Body of pancreas (tissue), 4 donors: ENCODE measurements at regions not wholly inside any gene's neighbourhood (a gene's known extent, or its start where the extent isn't known, plus 50 kb on each side); places are given as distances from the start of the nearest gene placed in this dataset.

Experiments
- ATAC-seq: fragments of 150-250 bp; one replicate; pipeline ENCODE4 v1.9.1; 2016
- DNase-seq, 4 donors: peaks; one replicate each; pipeline ENCODE4 v3.0.0-alpha.2; 2019
- H3K27ac ChIP-seq, 4 donors: fragments of 200-600 bp; sonication (generic); 1 replicate in 3 of 4; 2 replicates in 1 of 4; pipeline versions ENCODE4 v1.5.1 to v1.6.1; 2016 to 2019; ENCODE audit warnings: mild to moderate bottlenecking in 1 of 4, mixed read lengths in 1 of 4, moderate library complexity in 1 of 4
- H3K27me3 ChIP-seq, 2 donors: fragments of 200-600 bp; sonication (generic); one replicate each; pipeline ENCODE4 v1.6.0; 2016; ENCODE audit warnings: mild to moderate bottlenecking in 1 of 2
- H3K36me3 ChIP-seq, 2 donors: fragments of 200-600 bp; sonication (generic); replicated peaks in 1 of 2; 2 replicates each; pipeline ENCODE4 v1.5.1; 2016; ENCODE audit warnings: low read depth in 2 of 2; ENCODE audit not compliant: insufficient read depth in 1 of 2
- H3K4me1 ChIP-seq: fragments of 200-600 bp; sonication (generic); one replicate; pipeline ENCODE4 v1.6.0; 2016
- H3K4me3 ChIP-seq, 2 donors: fragments of 200-600 bp; sonication (generic); 1 replicate in 1 of 2; 2 replicates in 1 of 2; pipeline ENCODE4 v1.5.1; 2016 to 2019
- H3K9me3 ChIP-seq, 3 donors: fragments of 200-600 bp; sonication (generic); 1 replicate in 2 of 3; 2 replicates in 1 of 3; pipeline ENCODE4 v1.5.1; 2016
- POLR2A ChIP-seq, 3 donors: fragments of 450-650 bp; IDR thresholded peaks; one replicate each; pipeline ENCODE4 v1.6.1; 2016; ENCODE audit warnings: antibody characterized with exemption in 3 of 3, mild to moderate bottlenecking in 2 of 3
- WGBS, 2 donors: methylation state at CpG; one replicate each; pipeline ENCODE4 v1.1.5; 2017; 5-methylcytosine and 5-hydroxymethylcytosine counted together
- intact Hi-C: fragments of 100-400 bp; cut with DNase I; formaldehyde crosslinking; loops from one replicate; pipeline ENCODE4 v1.15.1; 2023
- TF ChIP-seq, protein P1 (sequence below), 7 experiments: fragments of 450-650 bp in 4 of 7; fragments of 200-600 bp in 3 of 7; sonication (generic) in 3 of 7; IDR thresholded peaks; one replicate each; pipeline ENCODE4 v1.5.1; 2016 to 2019; ENCODE audit warnings: antibody characterized with exemption in 7 of 7

GRCh38 chr2:9076210-9076609 is 72.7 kb upstream of the MBOAT2 start:
- ATAC-seq = no peak
- intact Hi-C loops = no loop called here
- Histone ChIP-seq H3K27me3 (no peaks in the 10 kb centered on the region), H3K4me3 (no peak overlapping the region), H3K36me3 (no peaks in the 10 kb centered on the region), H3K9me3 (no peaks in the 10 kb centered on the region), H3K4me1 (no peaks in the 10 kb centered on the region), H3K27ac (no peak overlapping the region)
- DNase-seq = no peak
- 93 to 96% methylated on average over 1 of the region's 1 CpG for WGBS, 2 donors
- no peak for TF ChIP-seq POLR2A (IDR thresholded peaks at IDR 0.05)
- TF ChIP-seq, protein P1, sequence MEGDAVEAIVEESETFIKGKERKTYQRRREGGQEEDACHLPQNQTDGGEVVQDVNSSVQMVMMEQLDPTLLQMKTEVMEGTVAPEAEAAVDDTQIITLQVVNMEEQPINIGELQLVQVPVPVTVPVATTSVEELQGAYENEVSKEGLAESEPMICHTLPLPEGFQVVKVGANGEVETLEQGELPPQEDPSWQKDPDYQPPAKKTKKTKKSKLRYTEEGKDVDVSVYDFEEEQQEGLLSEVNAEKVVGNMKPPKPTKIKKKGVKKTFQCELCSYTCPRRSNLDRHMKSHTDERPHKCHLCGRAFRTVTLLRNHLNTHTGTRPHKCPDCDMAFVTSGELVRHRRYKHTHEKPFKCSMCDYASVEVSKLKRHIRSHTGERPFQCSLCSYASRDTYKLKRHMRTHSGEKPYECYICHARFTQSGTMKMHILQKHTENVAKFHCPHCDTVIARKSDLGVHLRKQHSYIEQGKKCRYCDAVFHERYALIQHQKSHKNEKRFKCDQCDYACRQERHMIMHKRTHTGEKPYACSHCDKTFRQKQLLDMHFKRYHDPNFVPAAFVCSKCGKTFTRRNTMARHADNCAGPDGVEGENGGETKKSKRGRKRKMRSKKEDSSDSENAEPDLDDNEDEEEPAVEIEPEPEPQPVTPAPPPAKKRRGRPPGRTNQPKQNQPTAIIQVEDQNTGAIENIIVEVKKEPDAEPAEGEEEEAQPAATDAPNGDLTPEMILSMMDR (IDR thresholded peaks at IDR 0.05) = no peak

DNA sequence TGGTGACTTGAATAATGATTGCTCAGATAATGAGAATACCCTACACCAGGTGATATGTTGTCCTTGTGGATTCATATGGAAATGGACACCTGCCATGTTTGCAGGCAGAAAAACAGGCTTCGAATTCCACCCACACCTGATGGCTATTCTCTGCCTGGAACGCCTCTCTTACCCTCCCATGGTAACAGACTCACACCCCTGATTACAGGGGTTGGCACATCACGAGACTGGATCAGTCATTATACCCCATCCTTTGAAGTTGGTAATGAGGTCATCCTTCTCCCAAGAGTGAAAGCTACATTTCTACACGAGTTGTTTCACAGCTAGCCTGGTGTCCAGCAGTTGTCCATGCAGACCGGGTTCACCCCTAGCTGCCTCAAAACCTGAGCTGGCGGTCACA is 71.4 kb upstream of the MBOAT2 start:
- Histone ChIP-seq H3K27me3 (no peaks in the 10 kb centered on the region), H3K4me3 (no peak overlapping the region), H3K27ac (no peak overlapping the region), H3K9me3 (no peaks in the 10 kb centered on the region), H3K36me3 (no peaks in the 10 kb centered on the region), H3K4me1 (no peaks in the 10 kb centered on the region)
- TF ChIP-seq, protein P1 (IDR thresholded peaks at IDR 0.05) = no peak
- TF ChIP-seq POLR2A (IDR thresholded peaks at IDR 0.05) = no peak
- DNase-seq (no peak), ATAC-seq (no peak)
- intact Hi-C loops = no loop called here
- WGBS, 2 donors = 82 to 89% methylated on average over 6 of the region's 6 CpGs

DNA sequence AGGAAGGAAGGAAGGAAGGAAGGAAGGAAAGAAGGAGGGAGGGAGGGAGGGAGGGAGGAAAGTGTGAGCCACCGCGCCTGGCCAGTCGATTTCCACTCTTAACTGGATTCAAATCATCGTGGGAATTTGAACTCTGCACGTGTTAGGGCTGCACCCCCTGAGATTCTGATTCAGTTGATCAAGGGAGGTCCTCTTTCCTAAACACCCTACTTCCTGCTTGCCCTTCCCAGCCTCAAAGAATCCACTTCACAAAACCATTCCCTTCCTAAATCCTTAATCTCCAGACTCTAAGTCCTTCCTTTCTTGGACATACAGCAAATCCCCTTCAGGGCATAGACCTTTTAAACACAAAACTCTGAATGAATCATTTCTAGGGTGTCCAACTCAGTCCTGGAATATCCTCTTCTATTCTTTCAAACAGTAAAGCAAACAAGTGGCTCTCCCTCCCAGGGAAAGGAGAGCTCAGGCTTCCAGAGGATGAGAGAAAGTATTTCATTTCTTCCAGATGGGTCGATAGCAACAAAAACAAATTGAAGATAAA is 68.2 kb upstream of the MBOAT2 start:
- WGBS, 2 donors = 75 to 78% methylated on average over 6 of the region's 6 CpGs

GRCh38 chr2:9071032-9071431 is 67.5 kb upstream of the MBOAT2 start:
- WGBS, 2 donors = 81 to 83% methylated on average over 4 to 5 of the region's 5 CpGs

More for the DNA sequence above, 68.2 kb upstream of the MBOAT2 start:
- DNase-seq (no peak), ATAC-seq (no peak)
- Histone ChIP-seq H3K4me3 (no peak overlapping the region), H3K27ac (no peak overlapping the region), H3K36me3 (no peaks in the 10 kb centered on the region), H3K9me3 (no peaks in the 10 kb centered on the region), H3K4me1 (no peaks in the 10 kb centered on the region), H3K27me3 (no peaks in the 10 kb centered on the region)
- intact Hi-C loops = no loop called here
- TF ChIP-seq, protein P1 (IDR thresholded peaks at IDR 0.05) = no peak
- TF ChIP-seq POLR2A (IDR thresholded peaks at IDR 0.05) = no peak

DNA sequence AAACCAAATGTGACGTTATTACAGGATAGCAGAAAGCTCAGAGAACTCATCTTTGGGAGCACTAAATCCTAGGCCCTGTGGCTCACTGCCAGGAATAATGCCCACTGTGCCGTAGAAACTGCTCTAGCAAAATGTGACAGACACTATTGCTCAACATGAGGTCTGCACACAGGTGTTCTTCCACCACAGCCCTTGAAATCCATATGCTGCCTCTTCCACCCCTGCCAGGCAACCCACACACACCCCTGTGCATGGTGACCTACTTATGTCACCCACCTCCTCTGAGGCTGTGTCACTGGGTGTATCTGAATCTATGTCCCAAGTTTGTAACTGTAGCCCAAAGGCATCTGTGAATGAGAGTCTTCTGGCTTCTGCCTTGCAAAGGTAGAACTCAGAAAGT is 66.1 kb upstream of the MBOAT2 start:
- Histone ChIP-seq H3K4me3 (no peak overlapping the region), H3K36me3 (no peaks in the 10 kb centered on the region), H3K9me3 (no peaks in the 10 kb centered on the region), H3K27me3 (no peaks in the 10 kb centered on the region), H3K27ac (no peak overlapping the region), H3K4me1 (no peaks in the 10 kb centered on the region)
- TF ChIP-seq POLR2A (IDR thresholded peaks at IDR 0.05) = no peak
- TF ChIP-seq, protein P1 (IDR thresholded peaks at IDR 0.05) = no peak
- intact Hi-C loops = no loop called here
- DNase-seq = no peak
- no peak for ATAC-seq
- whole genome bisulfite sequencing, 2 donors = 51 to 54% methylated on average over 2 of the region's 2 CpGs

More at GRCh38 chr2:9071032-9071431, 67.5 kb upstream of the MBOAT2 start:
- Histone ChIP-seq H3K27me3 (no peaks in the 10 kb centered on the region), H3K36me3 (no peaks in the 10 kb centered on the region), H3K4me3 (no peak overlapping the region), H3K27ac (no peak overlapping the region), H3K4me1 (no peaks in the 10 kb centered on the region), H3K9me3 (no peaks in the 10 kb centered on the region)
- DNase-seq = no peak
- no peak for TF ChIP-seq POLR2A (IDR thresholded peaks at IDR 0.05)
- TF ChIP-seq, protein P1 (IDR thresholded peaks at IDR 0.05) = no peak
- intact Hi-C loops = no loop called here
- ATAC-seq = no peak
